UCSD-AML1 (cell line): ENCODE measurements at regions not wholly inside any gene's neighbourhood (a gene's known extent, or its start where the extent isn't known, plus 50 kb on each side); places are given as distances from the start of the nearest gene placed in this dataset.
"Not testable (repeated sequence)": the region's sequence is repeated elsewhere in the genome, so short reads cannot be mapped to it uniquely, and the experiment has no call there.

Source experiments
- DNase-seq: peaks from one replicate; lab custom pipeline; 2025; ENCODE audit not compliant: unreplicated experiment; lab: John Stamatoyannopoulos, UW

DNA sequence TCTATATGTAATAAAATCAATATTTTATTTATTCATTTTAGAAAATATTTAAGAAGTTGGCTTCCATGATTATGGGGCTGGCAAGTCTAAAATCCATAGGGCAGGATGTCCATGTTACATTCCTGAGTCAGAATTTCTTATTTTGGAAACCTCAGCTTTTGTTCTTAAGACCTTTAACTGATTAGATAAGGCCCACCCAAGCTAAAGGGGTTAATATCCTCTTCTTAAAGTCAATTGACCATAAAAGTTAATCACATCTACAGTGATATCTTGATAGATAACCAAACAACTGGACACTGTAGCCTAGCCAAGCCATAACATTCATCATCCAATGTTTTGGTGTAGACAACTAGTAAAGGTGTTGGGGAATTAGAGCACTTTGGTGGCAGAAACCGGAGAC is 1035.4 kb upstream of the ZEB2 start:
- DNase-seq: no peak

DNA sequence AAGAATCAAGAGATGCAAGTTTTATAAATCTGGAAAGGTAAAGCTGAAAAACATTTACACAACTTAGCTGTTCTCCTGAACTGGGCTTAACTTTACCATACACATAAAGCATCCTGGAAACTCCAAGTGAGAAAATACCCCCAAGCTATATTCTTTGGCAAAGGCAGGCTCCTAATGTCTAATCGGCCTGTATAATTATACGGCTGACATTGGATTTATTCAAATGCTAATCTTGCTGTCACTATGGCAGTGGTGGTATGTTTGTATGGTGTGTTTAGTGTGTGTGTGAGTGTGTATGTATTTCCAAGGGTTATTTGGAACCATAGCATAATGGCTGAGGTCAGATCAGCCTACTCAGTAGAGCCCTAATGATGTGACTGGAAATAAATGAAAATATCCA is 1031.8 kb upstream of the ZEB2 start:
- no peak for DNase-seq

- DNase-seq: no peak
These were observed 1028.6 kb upstream of the ZEB2 start for GRCh38 chr2:145548479-145548878.

- DNase-seq: no peak
These were observed 1027.7 kb upstream of the ZEB2 start for GRCh38 chr2:145547620-145548019.

GRCh38 chr2:145546091-145546490 is 1026.2 kb upstream of the ZEB2 start:
- no peak for DNase-seq

GRCh38 chr2:145543856-145544255 is 1023.9 kb upstream of the ZEB2 start:
- no peak for DNase-seq

GRCh38 chr2:145543155-145543554 is 1023.2 kb upstream of the ZEB2 start:
- DNase-seq: no peak

DNA sequence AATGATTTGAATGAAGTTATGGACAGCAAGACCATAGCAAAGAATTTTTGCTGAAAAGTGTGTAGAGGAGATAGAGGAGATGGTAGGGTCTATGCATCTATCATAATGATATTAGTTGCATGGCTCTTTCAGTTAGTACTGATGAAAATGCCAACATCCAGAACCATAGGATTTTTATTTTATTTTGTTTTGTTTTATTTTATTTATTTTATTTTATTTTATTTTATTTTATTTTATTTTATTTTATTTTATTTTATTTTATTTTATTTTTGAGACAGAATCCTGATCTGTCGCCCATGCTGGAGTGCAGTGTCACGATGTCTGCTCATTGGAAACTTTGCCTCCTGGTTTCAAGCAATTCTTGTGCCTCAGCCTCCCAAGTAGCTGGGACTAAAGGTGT is 1021.1 kb upstream of the ZEB2 start:
- DNase-seq: no peak

- no peak for DNase-seq
These were observed 1018.9 kb upstream of the ZEB2 start for GRCh38 chr2:145538661-145539350.

DNA sequence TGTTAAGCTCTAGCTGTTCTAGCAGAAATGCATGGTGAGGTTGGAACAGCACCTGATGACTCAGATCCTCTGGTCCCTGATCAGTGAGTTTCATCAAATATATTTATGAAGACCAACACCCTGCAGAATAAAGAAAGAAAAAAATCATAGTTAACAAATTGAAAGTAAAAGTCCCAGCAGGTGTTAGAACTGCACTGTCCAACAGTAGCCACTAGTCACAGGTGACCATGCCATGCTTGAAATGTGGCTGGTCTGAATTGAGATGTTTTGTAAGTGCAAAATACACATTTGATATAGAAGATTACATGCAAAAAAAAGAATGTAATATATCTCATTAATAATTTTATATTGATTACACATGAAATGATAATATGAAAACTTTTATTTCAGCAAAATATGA is 1010.7 kb upstream of the ZEB2 start:
- DNase-seq: no peak

- DNase-seq: no peak
These were observed 1004.9 kb upstream of the ZEB2 start for GRCh38 chr2:145524836-145525235.

GRCh38 chr2:145524303-145524702 is 1004.4 kb upstream of the ZEB2 start:
- DNase-seq: no peak

GRCh38 chr2:145519254-145519653 is 999.3 kb upstream of the ZEB2 start:
- DNase-seq: not testable (repeated sequence)

DNA sequence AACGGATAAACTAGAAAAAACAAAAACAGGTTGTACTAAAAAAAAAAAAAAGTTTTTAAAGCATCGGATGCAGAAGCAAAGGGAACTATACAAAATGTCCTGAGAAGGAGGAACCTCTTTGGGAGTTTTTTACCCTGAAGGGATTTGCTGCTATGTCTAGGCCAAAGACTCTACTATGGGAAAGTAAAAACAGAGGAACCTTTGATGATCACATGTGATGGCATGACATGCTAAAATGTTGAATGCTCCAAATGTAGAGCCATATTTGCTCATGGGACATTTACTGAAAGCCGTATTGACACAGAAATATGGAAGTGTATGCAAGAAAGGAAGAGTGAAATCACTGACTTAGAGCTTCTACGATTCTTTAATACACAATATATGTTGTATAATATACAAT is 992.0 kb upstream of the ZEB2 start:
- DNase-seq: no peak

- no peak for DNase-seq
These were observed 983.6 kb upstream of the ZEB2 start for GRCh38 chr2:145503511-145503910.

DNA sequence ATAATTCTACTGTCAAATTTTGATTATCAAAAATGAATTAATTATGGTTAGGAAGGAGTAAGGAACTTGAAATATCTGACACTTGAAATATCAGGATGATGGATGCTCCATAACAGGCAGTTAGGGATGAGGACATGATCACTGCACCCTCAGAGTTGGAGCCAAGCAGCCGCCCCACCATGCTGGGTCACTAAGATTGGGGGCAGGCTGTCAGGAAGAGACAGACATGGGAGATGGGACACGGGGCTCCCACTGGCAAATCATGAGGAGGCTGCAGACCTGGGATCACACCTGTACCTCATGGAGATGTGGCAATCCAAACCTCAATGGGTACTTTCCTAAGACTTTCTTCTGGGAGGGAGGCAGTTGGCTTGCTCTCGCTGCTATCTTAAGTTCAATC is 982.0 kb upstream of the ZEB2 start:
- DNase-seq: no peak

DNA sequence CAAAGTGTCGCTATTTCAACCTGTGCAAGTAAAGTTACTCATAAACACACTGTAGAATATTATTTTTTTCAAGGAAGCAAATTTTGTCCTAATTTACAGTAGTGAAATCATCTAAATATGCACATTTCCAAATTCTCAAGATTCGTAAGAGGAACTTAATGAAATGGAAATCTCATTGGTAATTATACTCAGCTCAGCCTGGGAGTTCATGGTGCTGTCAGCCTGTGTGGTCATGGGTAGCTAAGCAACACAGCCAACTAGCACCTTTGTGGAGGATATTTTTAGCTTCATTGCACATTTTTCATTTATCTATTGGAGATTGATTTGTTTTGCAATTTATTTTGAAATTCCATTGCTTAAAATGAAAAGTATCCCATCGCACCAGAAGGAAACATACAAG is 975.7 kb upstream of the ZEB2 start:
- DNase-seq: no peak

- no peak for DNase-seq
These were observed 974.5 kb upstream of the ZEB2 start for GRCh38 chr2:145494441-145494840.

- no peak for DNase-seq
These were observed 968.7 kb upstream of the ZEB2 start for GRCh38 chr2:145488571-145488970.

- DNase-seq: no peak
These were observed 964.7 kb upstream of the ZEB2 start for GRCh38 chr2:145484448-145485097.

- DNase-seq: no peak
These were observed 963.9 kb upstream of the ZEB2 start for GRCh38 chr2:145483854-145484253.

DNA sequence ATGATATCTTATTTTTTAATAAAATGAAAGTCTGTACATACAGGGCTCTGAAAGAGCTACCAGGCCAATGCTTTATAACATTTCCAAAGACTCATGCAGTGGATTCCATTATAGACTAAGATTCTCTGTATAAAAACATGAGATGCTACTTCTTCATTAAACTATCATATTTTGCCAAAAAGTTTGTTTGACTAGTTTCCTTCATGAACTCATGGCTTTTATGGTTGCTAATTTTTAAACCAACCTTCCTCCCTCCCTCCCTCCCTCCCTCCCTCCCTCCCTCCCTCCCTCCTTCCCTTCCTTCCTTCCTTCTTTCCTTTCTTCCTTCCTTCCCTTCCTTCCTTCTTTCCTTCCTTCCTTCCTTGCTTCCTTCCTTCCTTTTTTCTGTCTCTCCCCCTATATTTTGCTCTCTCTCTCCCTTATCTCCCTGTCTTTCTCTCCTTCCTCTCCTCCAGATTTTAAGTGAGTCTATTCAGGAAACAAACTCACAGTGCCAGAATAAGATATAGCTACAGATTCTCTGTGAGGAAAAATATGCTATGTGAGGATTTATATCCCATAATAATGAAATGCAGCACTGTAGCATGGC is 961.5 kb upstream of the ZEB2 start:
- no peak for DNase-seq

- no peak for DNase-seq
These were observed 944.9 kb upstream of the ZEB2 start for GRCh38 chr2:145464866-145465265.
